Endothelial cell of umbilical vein (primary cell): ENCODE measurements at regions not wholly inside any gene's neighbourhood (a gene's known extent, or its start where the extent isn't known, plus 50 kb on each side); places are given as distances from the start of the nearest gene placed in this dataset.

Source experiments
- EZH2 ChIP-seq: IDR thresholded peaks from 2 replicates; pipeline ENCODE4 v1.6.1; 2012; ENCODE audit warnings: borderline replicate concordance, low read depth, mild to moderate bottlenecking, moderate library complexity, low read length, inconsistent platforms; ENCODE audit not compliant: severe bottlenecking
- GATA2 ChIP-seq: IDR thresholded peaks from 2 replicates; pipeline ENCODE4 v1.7.0; 2011; ENCODE audit warnings: low read depth, mild to moderate bottlenecking, moderate library complexity, mixed read lengths, low read length; ENCODE audit not compliant: insufficient read length, insufficient read depth
- MYC ChIP-seq: IDR thresholded peaks from one replicate; pipeline ENCODE4 v1.6.1; 2011; ENCODE audit warnings: mild to moderate bottlenecking, low read depth, low read length
- POLR2A ChIP-seq: IDR thresholded peaks from 2 replicates; pipeline ENCODE4 v1.6.1; 2012; ENCODE audit warnings: low read depth, mild to moderate bottlenecking, control low read depth, low read length
- POLR2AphosphoS5 ChIP-seq: IDR thresholded peaks from 2 replicates; pipeline ENCODE4 v1.6.1; 2012; ENCODE audit warnings: low read depth, mild to moderate bottlenecking, control low read depth, low read length, moderate library complexity; ENCODE audit not compliant: insufficient read depth
- TF ChIP-seq, protein P1 (sequence below), 2 donors: IDR thresholded peaks; 1 replicate in 1 of 2; 2 replicates in 1 of 2; pipeline ENCODE4 v1.5.1; 2011; ENCODE audit warnings: low read length in 2 of 2, mild to moderate bottlenecking in 2 of 2, moderate library complexity in 2 of 2, control low read depth in 1 of 2, inconsistent platforms in 1 of 2, low read depth in 1 of 2; ENCODE audit not compliant: insufficient read depth in 1 of 2; ENCODE audit errors: extremely low read depth in 1 of 2
- TF ChIP-seq, protein P2 (sequence below): IDR thresholded peaks from 2 replicates; pipeline ENCODE4 v1.6.1; 2011; ENCODE audit not compliant: insufficient read depth, insufficient read length

DNA sequence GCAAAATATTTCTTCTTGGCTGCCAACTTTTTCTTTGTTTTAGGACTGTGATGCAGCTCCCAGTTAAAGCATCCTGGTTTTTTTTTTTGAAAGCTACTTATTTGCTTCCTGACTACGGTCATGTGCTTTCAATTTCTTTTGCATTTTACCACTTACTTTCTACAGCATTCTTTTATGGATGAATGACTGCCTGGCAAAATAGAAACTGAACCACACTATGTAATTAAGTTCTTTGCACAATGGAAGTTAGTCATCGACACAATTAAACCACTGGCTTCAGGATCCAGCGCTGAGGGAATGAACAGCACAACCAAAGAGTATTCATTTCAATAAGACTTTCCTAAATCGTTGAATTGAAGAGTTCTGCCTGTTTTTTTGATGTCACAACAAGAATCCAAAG is 82.2 kb upstream of the EPHA3 start:
- TF ChIP-seq, protein P1, sequence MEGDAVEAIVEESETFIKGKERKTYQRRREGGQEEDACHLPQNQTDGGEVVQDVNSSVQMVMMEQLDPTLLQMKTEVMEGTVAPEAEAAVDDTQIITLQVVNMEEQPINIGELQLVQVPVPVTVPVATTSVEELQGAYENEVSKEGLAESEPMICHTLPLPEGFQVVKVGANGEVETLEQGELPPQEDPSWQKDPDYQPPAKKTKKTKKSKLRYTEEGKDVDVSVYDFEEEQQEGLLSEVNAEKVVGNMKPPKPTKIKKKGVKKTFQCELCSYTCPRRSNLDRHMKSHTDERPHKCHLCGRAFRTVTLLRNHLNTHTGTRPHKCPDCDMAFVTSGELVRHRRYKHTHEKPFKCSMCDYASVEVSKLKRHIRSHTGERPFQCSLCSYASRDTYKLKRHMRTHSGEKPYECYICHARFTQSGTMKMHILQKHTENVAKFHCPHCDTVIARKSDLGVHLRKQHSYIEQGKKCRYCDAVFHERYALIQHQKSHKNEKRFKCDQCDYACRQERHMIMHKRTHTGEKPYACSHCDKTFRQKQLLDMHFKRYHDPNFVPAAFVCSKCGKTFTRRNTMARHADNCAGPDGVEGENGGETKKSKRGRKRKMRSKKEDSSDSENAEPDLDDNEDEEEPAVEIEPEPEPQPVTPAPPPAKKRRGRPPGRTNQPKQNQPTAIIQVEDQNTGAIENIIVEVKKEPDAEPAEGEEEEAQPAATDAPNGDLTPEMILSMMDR (IDR thresholded peaks at IDR 0.05; ENCODE audit: extremely low read depth in 1 of 2, insufficient read depth in 1 of 2, low read depth in 1 of 2, low read length in 2 of 2): no peak
- TF ChIP-seq POLR2A: no peak
- TF ChIP-seq, protein P2, sequence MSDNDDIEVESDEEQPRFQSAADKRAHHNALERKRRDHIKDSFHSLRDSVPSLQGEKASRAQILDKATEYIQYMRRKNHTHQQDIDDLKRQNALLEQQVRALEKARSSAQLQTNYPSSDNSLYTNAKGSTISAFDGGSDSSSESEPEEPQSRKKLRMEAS: no peak
- TF ChIP-seq MYC: no peak
- TF ChIP-seq GATA2: no peak
- TF ChIP-seq POLR2AphosphoS5: no peak
- TF ChIP-seq EZH2: no peak
